MCF 10A (cell line): ENCODE measurements at regions not wholly inside any gene's neighbourhood (a gene's known extent, or its start where the extent isn't known, plus 50 kb on each side); places are given as distances from the start of the nearest gene placed in this dataset.
A peak's percentile ranks its signal among the peaks of the same experiment; 100 is the strongest.

Source experiments
- BruUV-seq: library from RNA; stranded (reverse); fragments of 400-500 nt; replicated peaks from 2 replicates; lab custom pipeline; 2021; lab: Mats Ljungman, UMichigan
- CTCF ChIA-PET: fragments of 300-600 bp; sonication (Branson Sonifier 250); formaldehyde crosslinking; extraction: SDS; loops from one replicate; lab custom pipeline; 2021; ENCODE audit warnings: antibody characterized with exemption, inconsistent platforms; lab: Yijun Ruan, JAX
- POLR2A ChIA-PET: fragments of 300-600, 350-650 bp; sonication (Branson Sonifier 250); formaldehyde crosslinking; extraction: SDS; loops from one replicate; lab custom pipeline; 2020; ENCODE audit warnings: antibody characterized with exemption, inconsistent platforms; lab: Yijun Ruan, JAX
- DNase-seq: peaks from one replicate; pipeline ENCODE4 v3.0.0-alpha.2; 2018; ENCODE audit not compliant: unreplicated experiment
- H3K27ac Mint-ChIP-seq: one replicate; pipeline ENCODE4 v1.8.0; 2022; ENCODE audit warnings: mild to moderate bottlenecking, low read depth, mixed read lengths; ENCODE audit not compliant: unreplicated experiment
- H3K27me3 Mint-ChIP-seq: one replicate; pipeline ENCODE4 v1.8.0; 2022; ENCODE audit warnings: mixed read lengths; ENCODE audit not compliant: insufficient read depth, unreplicated experiment
- H3K36me3 Mint-ChIP-seq: one replicate; pipeline ENCODE4 v1.8.0; 2022; ENCODE audit warnings: mild to moderate bottlenecking, moderate library complexity, mixed read lengths; ENCODE audit not compliant: insufficient read depth, unreplicated experiment
- H3K4me1 Mint-ChIP-seq: one replicate; pipeline ENCODE4 v1.8.0; 2022; ENCODE audit warnings: mixed read lengths; ENCODE audit not compliant: insufficient read depth, unreplicated experiment
- H3K4me3 Mint-ChIP-seq: one replicate; pipeline ENCODE4 v1.8.0; 2022; ENCODE audit warnings: mild to moderate bottlenecking, moderate library complexity, mixed read lengths; ENCODE audit not compliant: unreplicated experiment
- H3K9me3 Mint-ChIP-seq: one replicate; pipeline ENCODE4 v1.8.0; 2022; ENCODE audit warnings: mixed read lengths; ENCODE audit not compliant: unreplicated experiment
- CTCF ChIP-seq: fragments of 200-600 bp; IDR thresholded peaks from one replicate; pipeline ENCODE4 v1.8.0; 2022; ENCODE audit warnings: antibody characterized with exemption, mild to moderate bottlenecking; ENCODE audit not compliant: unreplicated experiment
- intact Hi-C: fragments of 100-400 bp; cut with micrococcal nuclease; formaldehyde crosslinking; loops from 2 replicates; pipeline ENCODE4 v1.14.1; 2022

- POLR2A ChIA-PET = interaction anchor here (1.0 to 2.3 kb wide), 3 partner anchors 10 to 103 kb away, joined by 3 to 5 read pairs (median 4); no protein-coding TSS in a partner anchor
- no TSS peak for BruUV-seq
- Mint-ChIP-seq H3K4me3 (no peak overlapping the region), H3K4me1 (peaks cover 24% of the 10 kb centered on the region), H3K27me3 (no peaks in the 10 kb centered on the region), H3K36me3 (peaks cover 12% of the 10 kb centered on the region), H3K27ac (no peak overlapping the region), H3K9me3 (peaks cover 8% of the 10 kb centered on the region)
- TF ChIP-seq CTCF = no peak
- intact Hi-C loops = no loop called here
- DNase-seq = no peak
- CTCF ChIA-PET = interaction anchor here (0.5 to 1.2 kb wide), 3 partner anchors 37 to 144 kb away, joined by 3 read pairs; no protein-coding TSS in a partner anchor
Observed at GRCh38 chr15:31262143-31262530, 64.5 kb upstream of the KLF13 start.

- ChIA-PET CTCF (interaction anchor here (0.9 to 1.3 kb wide), 7 partner anchors 18 to 225 kb away, joined by 3 to 5 read pairs (median 3); no protein-coding TSS in a partner anchor), POLR2A (interaction anchor here (0.8 to 2.3 kb wide), 10 partner anchors 9 to 102 kb away, joined by 3 to 14 read pairs (median 4); partner anchors contain the start of gene KLF13)
- Mint-ChIP-seq H3K27ac (peak overlapping the region; percentile 92), H3K36me3 (peaks cover 8% of the 10 kb centered on the region), H3K9me3 (peaks cover 2% of the 10 kb centered on the region), H3K4me3 (no peak overlapping the region), H3K4me1 (peaks cover 26% of the 10 kb centered on the region), H3K27me3 (no peaks in the 10 kb centered on the region)
- intact Hi-C loops = loop anchor here (1.0 kb wide), 2 partner anchors 48 to 59 kb away; no protein-coding TSS in a partner anchor
- TF ChIP-seq CTCF = no peak
- peak; percentile 95 for DNase-seq
- BruUV-seq = no TSS peak
Observed at GRCh38 chr15:31262901-31263671, 63.5 kb upstream of the KLF13 start.

GRCh38 chr15:31263751-31264558 is 62.7 kb upstream of the KLF13 start:
- peak overlapping the region; percentile 92 for H3K27ac Mint-ChIP-seq
- peak overlapping the region; percentile 1 for H3K4me3 Mint-ChIP-seq
- H3K36me3 Mint-ChIP-seq = peaks cover 6% of the 10 kb centered on the region
- no peaks in the 10 kb centered on the region for H3K9me3 Mint-ChIP-seq
- POLR2A ChIA-PET = interaction anchor here (0.7 to 2.3 kb wide), 9 partner anchors 10 to 62 kb away, joined by 3 to 14 read pairs (median 5); partner anchors contain the start of gene KLF13
- peak; percentile 87 for DNase-seq
- no peak for TF ChIP-seq CTCF
- no TSS peak for BruUV-seq
- intact Hi-C loops = loop anchor here (1.0 to 2.0 kb wide), 3 partner anchors 49 to 63 kb away; partner anchors contain the start of gene KLF13
- H3K4me1 Mint-ChIP-seq = peaks cover 29% of the 10 kb centered on the region
- H3K27me3 Mint-ChIP-seq = no peaks in the 10 kb centered on the region
- CTCF ChIA-PET = interaction anchor here (0.7 to 1.3 kb wide), 6 partner anchors 19 to 224 kb away, joined by 3 to 5 read pairs (median 3); no protein-coding TSS in a partner anchor
